Suppressor macrophage treated with lipopolysaccharide for 1 hour (primary cell): ENCODE measurements at regions not wholly inside any gene's neighbourhood (a gene's known extent, or its start where the extent isn't known, plus 50 kb on each side); places are given as distances from the start of the nearest gene placed in this dataset.
"Not testable (repeated sequence)": the region's sequence is repeated elsewhere in the genome, so short reads cannot be mapped to it uniquely, and the experiment has no call there.

Experiments used
- DNase-seq, 3 donors: peaks; one replicate each; pipeline ENCODE4 v3.0.0-alpha.2; 2020 to 2022

DNA sequence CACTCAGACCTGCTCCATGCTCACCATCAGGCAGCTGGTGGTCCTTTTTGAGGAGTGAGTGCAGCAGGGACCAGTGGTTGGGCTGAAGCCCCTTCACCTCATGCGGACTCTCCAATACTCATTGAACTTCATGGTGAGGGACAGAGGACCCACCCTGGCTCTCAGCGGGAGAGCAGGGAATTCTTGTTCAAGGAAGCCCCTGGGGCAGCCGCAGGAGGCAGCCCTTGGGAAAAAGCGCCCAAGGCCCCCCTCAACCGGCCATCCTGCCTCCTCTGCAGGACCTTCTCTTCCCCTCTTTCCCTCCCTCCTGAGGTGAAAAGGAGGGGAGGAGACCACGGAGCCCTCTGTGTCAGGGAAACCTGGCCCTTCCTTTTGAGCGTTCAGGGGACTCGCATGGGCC lies 4510.9 kb upstream of the OR11H1 start:
- not testable (repeated sequence) for DNase-seq

DNA sequence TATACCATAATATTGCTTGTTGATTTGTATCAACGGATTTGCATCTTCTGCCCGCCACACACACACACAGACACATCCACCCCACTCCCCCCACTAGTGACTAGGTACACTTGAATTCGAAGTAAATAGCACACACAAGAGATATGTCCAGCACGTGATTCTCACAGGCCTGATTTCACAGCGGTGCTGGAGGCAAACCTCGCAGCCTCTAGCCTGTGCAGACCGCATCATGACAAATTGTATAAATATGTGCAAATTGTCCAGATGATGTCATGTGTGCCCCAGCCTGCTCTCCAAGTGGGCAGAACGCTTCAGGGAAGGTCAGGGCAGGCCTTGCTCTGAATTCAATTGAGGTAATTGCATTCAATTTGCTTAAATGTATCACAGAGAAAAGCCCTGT lies 4507.5 kb upstream of the OR11H1 start:
- DNase-seq = not testable (repeated sequence)

DNA sequence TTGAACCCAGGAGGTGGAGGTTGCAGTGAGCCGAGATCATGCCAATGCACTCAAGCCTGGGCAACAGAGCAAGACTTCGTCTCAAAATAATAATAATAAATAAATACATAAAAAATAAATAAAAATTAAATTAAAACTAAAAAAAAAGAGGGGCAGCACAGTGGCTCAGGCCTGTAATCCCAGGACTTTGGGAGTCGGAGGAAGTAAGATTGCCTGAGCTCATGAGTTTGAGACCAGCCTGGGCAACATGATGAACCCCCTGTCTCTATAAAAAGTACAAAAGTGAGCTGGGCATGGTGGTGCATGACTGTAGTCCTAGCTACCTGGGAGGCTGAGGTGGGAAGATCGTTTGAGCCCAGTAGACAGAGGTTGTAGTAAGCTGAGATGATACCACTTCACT lies 4501.5 kb upstream of the OR11H1 start:
- DNase-seq = not testable (repeated sequence)

- DNase-seq = not testable (repeated sequence)
These were observed 4500.9 kb upstream of the OR11H1 start for GRCh38 chr22:11027064-11027463.

- DNase-seq = not testable (repeated sequence)
These were observed 4500.5 kb upstream of the OR11H1 start for GRCh38 chr22:11027532-11027931.

DNA sequence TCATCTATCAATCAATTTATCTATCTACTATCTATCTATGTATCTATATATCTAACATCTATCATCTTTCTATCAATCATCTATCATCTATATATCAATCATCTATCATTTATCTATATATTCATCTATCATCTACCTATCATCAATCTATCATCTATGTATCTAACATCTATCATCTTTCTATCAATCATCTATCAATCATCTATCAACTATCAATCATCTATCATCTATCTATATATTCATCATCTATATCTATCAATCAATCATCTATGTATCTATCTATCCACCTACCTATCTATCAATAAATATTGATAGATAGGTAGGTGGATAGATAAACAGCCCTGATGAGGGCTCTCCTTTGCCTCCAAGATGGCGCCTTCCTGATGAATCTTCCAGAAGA lies 4499.8 kb upstream of the OR11H1 start:
- DNase-seq = not testable (repeated sequence)

- DNase-seq = not testable (repeated sequence)
These were observed 4498.5 kb upstream of the OR11H1 start for GRCh38 chr22:11029534-11029933.

GRCh38 chr22:11029967-11030366 lies 4498.0 kb upstream of the OR11H1 start:
- not testable (repeated sequence) for DNase-seq

DNA sequence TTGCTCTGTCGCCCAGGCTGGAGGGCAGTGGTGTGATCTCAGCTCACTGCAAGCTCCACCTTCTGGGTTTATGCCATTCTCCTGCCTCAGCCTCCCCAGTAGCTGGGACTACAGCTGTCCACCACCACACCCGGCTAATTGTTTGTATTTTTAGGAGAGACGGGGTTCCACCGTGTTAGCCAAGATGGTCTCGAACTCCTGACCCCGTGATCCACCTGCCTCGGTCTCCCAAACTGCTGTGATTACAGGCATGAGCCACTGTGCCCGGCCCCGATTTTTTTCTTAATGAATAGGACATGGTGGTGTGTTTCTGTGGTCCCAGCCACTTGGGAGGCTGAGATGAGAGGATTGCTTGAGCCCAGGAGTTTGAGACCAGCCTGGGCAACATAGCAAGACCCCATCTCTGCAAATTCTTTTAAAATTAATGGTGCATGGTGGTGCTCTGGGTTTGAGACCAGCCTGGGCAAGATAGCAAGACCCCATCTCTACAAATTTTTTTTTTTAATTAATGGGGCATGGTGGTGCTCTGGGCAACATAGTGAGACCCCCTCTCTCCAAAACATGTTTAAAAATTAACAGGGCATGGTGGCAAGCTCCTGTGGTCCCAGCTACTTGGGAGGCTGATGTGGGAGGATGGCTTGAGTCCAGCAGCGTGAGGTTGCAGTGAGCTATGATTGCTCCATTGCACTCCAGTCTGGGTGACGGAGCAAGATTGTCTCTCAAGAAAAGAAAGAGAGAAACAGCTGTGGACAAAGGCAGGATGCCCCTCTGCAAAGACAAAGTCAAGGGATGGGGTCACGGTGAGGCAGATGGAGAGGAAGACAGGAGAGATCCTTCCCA lies 4497.2 kb upstream of the OR11H1 start:
- DNase-seq = not testable (repeated sequence)

DNA sequence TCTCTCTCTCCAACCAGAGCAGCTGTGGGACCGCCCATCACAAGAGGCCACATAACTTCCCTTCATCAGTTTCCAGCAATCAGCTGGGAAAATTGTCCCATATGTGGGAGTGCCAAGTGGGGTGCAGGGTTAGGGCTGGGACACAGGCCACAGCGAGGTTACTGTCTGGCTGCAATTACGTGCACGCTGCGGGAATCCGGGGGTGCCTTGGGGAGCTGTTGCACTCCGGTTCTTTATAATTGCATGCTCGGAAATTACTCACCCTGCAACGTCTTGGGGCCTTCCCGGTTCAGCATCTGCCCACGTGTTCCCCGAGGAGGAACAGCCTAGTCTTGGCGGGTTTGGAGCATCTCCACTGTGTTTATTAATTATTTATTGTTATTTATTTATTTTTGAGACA lies 4495.9 kb upstream of the OR11H1 start:
- DNase-seq = not testable (repeated sequence)

GRCh38 chr22:11034660-11034987 lies 4493.4 kb upstream of the OR11H1 start:
- DNase-seq = not testable (repeated sequence)

GRCh38 chr22:11035031-11035873 lies 4492.7 kb upstream of the OR11H1 start:
- not testable (repeated sequence) for DNase-seq

GRCh38 chr22:11037314-11037713 lies 4490.7 kb upstream of the OR11H1 start:
- DNase-seq = not testable (repeated sequence)

- not testable (repeated sequence) for DNase-seq
These were observed 4490.2 kb upstream of the OR11H1 start for GRCh38 chr22:11037814-11038213.

DNA sequence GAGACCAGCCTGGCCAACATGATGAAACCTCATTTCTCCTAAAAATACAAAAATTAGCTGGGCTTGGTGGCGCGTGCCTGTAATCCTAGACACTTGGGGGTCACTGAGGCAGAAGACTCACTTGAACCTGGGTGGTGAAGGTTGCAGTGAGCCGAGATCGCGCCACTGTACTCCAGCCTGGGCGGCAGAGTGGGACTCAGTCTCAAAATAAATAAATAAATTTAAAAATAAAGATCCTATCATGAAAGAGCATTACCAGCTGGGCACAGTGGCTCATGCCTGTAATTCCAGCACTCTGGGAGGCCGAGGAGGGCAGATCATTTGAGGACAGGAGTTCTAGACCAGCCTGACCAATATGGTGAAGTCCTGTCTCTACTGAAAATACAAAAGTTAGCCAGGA lies 4489.2 kb upstream of the OR11H1 start:
- peak in 1 of 3 donors; percentile 18 for DNase-seq

DNA sequence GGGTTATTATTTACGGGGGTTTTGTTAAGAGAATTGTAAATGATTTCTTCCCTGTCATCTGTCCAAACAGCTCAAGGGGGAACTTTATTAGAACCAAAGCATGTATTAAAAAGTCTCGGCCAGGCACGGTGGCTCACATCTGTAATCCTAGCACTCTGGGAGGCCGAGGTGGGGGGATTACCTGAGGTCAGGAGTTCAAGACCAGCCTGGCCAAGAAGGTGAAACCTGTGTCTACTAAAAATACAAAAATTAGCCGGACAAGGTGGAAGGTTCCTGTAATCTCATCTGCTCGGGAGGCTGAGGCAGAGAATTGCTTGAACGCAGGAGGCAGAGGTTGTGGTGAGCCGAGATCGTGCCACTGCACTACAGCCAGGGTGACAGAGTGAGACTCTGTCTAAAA lies 4486.6 kb upstream of the OR11H1 start:
- DNase-seq = not testable (repeated sequence)

GRCh38 chr22:11042116-11042515 lies 4485.9 kb upstream of the OR11H1 start:
- peak in 1 of 3 donors; percentile 18 for DNase-seq

DNA sequence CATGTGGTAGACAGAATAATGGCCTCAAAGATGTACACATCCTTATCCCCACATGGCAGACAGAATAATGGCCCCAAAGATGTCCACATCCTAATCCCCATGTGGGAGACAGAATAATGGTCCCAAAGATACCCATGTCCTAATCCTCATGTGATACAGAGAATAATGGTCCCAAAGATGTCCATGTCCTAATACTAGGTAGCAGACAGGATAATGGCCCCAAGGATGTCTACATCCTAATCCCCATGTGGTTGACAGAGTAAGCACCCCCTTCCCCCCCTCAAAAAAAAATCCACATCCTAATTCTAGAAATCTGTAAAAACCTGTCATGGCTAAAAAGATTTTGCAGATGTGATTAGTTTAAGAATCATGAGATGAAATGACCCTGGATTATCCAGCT lies 4484.7 kb upstream of the OR11H1 start:
- DNase-seq = not testable (repeated sequence)

DNA sequence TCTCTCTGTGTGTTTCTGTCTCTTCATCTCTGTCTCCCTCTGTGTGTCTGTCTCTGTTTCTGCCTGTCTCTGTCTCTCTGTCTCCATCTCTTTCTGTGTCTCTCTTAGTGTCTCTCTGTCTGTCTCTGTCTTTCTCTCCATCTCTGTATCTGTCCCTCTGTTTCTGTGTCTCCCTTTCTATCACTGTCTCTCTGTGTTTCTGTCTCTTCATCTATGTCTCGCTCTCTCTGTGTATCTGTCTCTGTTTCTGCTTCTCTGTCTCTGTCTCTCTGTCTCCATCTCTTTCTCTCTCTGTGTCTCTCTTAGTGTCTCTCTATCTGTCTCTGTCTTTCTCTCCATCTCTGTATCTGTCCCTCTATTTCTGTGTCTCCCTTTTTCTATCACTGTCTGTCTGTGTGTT lies 4479.1 kb upstream of the OR11H1 start:
- DNase-seq = not testable (repeated sequence)

DNA sequence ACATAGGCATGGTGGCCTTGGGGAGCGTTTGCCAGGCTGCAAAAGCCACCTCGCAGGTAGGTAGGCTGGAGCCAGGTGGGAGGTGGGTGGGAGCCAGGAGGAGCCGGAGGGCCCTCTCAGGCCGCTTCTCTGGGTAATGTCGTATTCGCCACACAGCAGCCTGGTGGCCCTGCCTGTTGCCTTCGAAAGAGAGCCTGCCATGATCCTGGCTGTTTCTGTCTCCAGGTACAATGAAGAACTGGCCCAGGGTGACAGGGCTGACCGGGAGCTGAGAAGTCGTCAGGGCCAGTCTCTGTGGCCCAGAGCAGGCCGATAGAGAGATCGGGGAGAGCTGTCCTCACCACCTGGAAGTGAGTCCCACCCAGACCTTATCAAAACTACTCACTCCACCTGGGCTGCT lies 4477.8 kb upstream of the OR11H1 start:
- not testable (repeated sequence) for DNase-seq

DNA sequence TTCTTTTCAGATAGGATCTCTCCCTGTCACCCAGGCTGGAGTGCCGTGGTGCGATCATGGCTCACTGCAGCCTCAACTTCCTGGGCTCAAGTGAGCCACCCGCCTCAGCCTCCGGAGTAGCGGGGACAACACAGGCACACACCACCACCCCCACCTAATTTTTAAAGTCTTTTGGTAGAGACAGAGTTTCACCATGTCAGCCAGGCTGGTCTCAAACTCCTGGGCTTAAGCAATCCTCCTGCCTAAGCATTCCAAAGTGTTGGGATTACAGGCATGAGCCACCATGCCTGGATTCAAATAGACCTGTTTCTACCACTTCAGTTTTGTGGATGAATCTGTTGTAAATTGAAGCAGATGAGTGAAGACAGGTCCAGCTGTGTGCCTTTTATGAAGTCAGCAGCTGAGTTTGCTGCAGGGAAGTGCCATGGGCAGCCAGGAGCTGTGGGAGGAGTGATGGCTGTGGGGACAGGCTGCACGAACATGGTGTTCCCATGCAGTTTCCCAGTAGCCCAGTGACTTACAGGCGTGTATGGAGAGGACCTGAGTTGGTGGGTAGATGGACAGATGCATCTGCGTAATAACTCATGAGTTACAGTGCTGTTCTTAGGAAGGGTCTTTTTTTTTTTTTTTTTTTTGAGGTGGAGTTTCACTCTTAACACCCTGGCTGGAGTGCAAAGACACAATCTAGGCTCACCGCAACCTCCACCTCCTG lies 4476.4 kb upstream of the OR11H1 start:
- DNase-seq = not testable (repeated sequence)

GRCh38 chr22:11053403-11054344 lies 4474.3 kb upstream of the OR11H1 start:
- DNase-seq = not testable (repeated sequence)
